NCI-H1048 (cell line): ENCODE measurements at regions not wholly inside any gene's neighbourhood (a gene's known extent, or its start where the extent isn't known, plus 50 kb on each side); places are given as distances from the start of the nearest gene placed in this dataset.

ENCODE experiments used
- DNase-seq: peaks from one replicate; lab custom pipeline; 2025; lab: John Stamatoyannopoulos, UW

GRCh38 chr20:60901831-60902230 is 350.2 kb upstream of the CDH4 start:
- DNase-seq: no peak

GRCh38 chr20:60903325-60903971 is 348.6 kb upstream of the CDH4 start:
- DNase-seq: no peak

- DNase-seq: no peak
Observed at GRCh38 chr20:60904730-60905129, 347.3 kb upstream of the CDH4 start.

- DNase-seq: no peak
Observed at GRCh38 chr20:60905919-60906318, 346.1 kb upstream of the CDH4 start.

- no peak for DNase-seq
Observed at GRCh38 chr20:60906555-60906954, 345.5 kb upstream of the CDH4 start.

- no peak for DNase-seq
Observed at GRCh38 chr20:60913298-60913697, 338.8 kb upstream of the CDH4 start.

GRCh38 chr20:60921022-60921622 is 330.9 kb upstream of the CDH4 start:
- DNase-seq: peak; percentile 12

GRCh38 chr20:60926831-60927230 is 325.2 kb upstream of the CDH4 start:
- DNase-seq: no peak

- DNase-seq: no peak
Observed at GRCh38 chr20:60928341-60928740, 323.7 kb upstream of the CDH4 start.

- no peak for DNase-seq
Observed at GRCh38 chr20:60930023-60930790, 321.9 kb upstream of the CDH4 start.

- DNase-seq: no peak
Observed at GRCh38 chr20:60931696-60932095, 320.4 kb upstream of the CDH4 start.

- DNase-seq: no peak
Observed at GRCh38 chr20:60934724-60935123, 317.3 kb upstream of the CDH4 start.

GRCh38 chr20:60935971-60936370 is 316.1 kb upstream of the CDH4 start:
- DNase-seq: no peak

- DNase-seq: no peak
Observed at GRCh38 chr20:60937585-60937984, 314.5 kb upstream of the CDH4 start.

GRCh38 chr20:60941379-60941778 is 310.7 kb upstream of the CDH4 start:
- no peak for DNase-seq

GRCh38 chr20:60947819-60948218 is 304.2 kb upstream of the CDH4 start:
- DNase-seq: no peak

- no peak for DNase-seq
Observed at GRCh38 chr20:60948224-60948623, 303.8 kb upstream of the CDH4 start.

GRCh38 chr20:60950561-60950960 is 301.5 kb upstream of the CDH4 start:
- no peak for DNase-seq

GRCh38 chr20:60950974-60951373 is 301.1 kb upstream of the CDH4 start:
- DNase-seq: no peak

GRCh38 chr20:60952861-60953260 is 299.2 kb upstream of the CDH4 start:
- no peak for DNase-seq

GRCh38 chr20:60953321-60953720 is 298.7 kb upstream of the CDH4 start:
- DNase-seq: no peak

GRCh38 chr20:60955706-60956105 is 296.4 kb upstream of the CDH4 start:
- DNase-seq: no peak

- DNase-seq: no peak
Observed at GRCh38 chr20:60956194-60956593, 295.9 kb upstream of the CDH4 start.
